Chondrocyte (in vitro differentiated cells): ENCODE measurements at regions not wholly inside any gene's neighbourhood (a gene's known extent, or its start where the extent isn't known, plus 50 kb on each side); places are given as distances from the start of the nearest gene placed in this dataset.
"Not testable (repeated sequence)": the region's sequence is repeated elsewhere in the genome, so short reads cannot be mapped to it uniquely, and the experiment has no call there.

Experiments
- DNase-seq: peaks from one replicate; pipeline ENCODE4 v3.0.0; 2021; ENCODE audit warnings: mixed read lengths, low spot score
- H3K27ac Mint-ChIP-seq: one replicate; pipeline ENCODE4 v1.8.0; 2021; ENCODE audit warnings: mild to moderate bottlenecking, moderate library complexity, mixed read lengths; ENCODE audit not compliant: unreplicated experiment
- H3K27me3 Mint-ChIP-seq: 2 replicates; pipeline ENCODE4 v1.8.0; 2021; ENCODE audit warnings: low read depth, mixed read lengths
- H3K36me3 Mint-ChIP-seq: 2 replicates; pipeline ENCODE4 v1.8.0; 2021; ENCODE audit warnings: low read depth, mixed read lengths
- H3K4me1 Mint-ChIP-seq: 2 replicates; pipeline ENCODE4 v1.8.0; 2021; ENCODE audit warnings: low read depth, mild to moderate bottlenecking, mixed read lengths
- H3K4me3 Mint-ChIP-seq: one replicate; pipeline ENCODE4 v1.8.0; 2021; ENCODE audit warnings: mild to moderate bottlenecking, moderate library complexity, mixed read lengths; ENCODE audit not compliant: unreplicated experiment
- H3K9me3 Mint-ChIP-seq: 2 replicates; pipeline ENCODE4 v1.8.0; 2021; ENCODE audit warnings: low read depth, mixed read lengths
- TF ChIP-seq, protein P1 (sequence below): fragments of 200-600 bp; sonication (generic); IDR thresholded peaks from 2 replicates; pipeline ENCODE4 v1.5.0; 2021; ENCODE audit warnings: antibody characterized with exemption, mild to moderate bottlenecking, moderate library complexity

DNA sequence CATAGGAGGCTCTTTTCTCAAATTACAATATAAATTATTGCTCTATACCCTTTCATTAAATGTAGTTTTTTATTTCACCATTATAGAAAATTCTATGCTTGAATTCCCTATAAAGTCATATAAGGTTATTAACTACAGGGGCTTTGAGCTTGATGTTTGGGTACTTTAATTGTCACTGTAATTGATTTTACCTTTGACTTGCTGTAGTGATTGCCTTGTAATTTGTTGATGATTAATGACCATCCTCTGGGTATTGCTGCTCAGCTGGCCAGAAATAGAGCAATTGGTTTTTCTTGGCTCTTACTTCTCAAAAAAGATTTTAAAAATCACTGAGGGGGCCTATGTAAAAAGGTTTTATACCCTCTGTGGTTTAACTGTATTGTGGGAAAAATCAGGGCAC lies 1186.0 kb downstream of the KHDRBS2 start:
- TF ChIP-seq, protein P1, sequence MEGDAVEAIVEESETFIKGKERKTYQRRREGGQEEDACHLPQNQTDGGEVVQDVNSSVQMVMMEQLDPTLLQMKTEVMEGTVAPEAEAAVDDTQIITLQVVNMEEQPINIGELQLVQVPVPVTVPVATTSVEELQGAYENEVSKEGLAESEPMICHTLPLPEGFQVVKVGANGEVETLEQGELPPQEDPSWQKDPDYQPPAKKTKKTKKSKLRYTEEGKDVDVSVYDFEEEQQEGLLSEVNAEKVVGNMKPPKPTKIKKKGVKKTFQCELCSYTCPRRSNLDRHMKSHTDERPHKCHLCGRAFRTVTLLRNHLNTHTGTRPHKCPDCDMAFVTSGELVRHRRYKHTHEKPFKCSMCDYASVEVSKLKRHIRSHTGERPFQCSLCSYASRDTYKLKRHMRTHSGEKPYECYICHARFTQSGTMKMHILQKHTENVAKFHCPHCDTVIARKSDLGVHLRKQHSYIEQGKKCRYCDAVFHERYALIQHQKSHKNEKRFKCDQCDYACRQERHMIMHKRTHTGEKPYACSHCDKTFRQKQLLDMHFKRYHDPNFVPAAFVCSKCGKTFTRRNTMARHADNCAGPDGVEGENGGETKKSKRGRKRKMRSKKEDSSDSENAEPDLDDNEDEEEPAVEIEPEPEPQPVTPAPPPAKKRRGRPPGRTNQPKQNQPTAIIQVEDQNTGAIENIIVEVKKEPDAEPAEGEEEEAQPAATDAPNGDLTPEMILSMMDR = no peak
- Mint-ChIP-seq H3K27me3 (no peaks in the 10 kb centered on the region), H3K4me3 (no peak overlapping the region), H3K9me3 (peaks cover 14% of the 10 kb centered on the region), H3K4me1 (no peaks in the 10 kb centered on the region), H3K36me3 (no peaks in the 10 kb centered on the region), H3K27ac (no peak overlapping the region)
- no peak for DNase-seq

DNA sequence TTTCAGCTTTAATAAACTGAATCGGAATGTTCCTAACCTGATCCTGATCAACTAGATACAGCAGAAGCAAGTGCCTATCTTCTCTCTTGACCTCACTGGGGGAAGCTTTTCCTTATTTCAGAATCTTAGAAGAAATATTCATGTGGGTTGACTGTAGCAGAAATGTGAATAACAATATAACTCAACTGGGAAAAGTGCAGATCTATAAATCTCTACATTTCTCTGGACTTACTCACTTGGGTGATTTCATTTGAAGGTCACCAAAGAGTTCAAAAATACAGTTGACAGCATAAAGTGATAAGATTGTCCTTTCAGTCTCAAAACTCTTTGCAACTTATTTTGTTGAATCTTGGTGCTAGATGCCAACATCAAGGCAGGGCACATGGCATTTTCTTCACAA lies 1186.5 kb downstream of the KHDRBS2 start:
- H3K36me3 Mint-ChIP-seq, H3K27ac Mint-ChIP-seq, H3K27me3 Mint-ChIP-seq, H3K4me3 Mint-ChIP-seq, DNase-seq, H3K4me1 Mint-ChIP-seq: not testable (repeated sequence)
- H3K9me3 Mint-ChIP-seq = peaks cover 11% of the 10 kb centered on the region

DNA sequence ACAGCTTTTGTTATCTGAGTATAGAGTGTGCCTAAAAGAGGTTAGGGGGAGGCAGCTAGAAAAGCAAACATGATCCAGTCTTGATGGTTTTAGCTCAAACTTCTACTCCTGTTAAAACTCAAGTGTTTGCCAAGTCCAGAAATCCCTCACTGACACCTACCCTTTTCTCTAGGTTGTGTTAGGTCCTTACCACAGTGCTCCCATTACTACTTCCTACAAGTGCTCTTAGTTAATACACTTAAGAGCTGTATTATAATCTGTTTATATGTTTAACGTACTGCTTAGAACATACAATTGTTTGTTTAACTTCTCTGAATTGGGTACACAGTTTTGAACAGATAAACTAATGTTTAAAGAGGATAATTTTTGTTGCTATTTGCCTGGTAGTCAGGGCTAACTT lies 1198.0 kb downstream of the KHDRBS2 start:
- peaks cover 15% of the 10 kb centered on the region for H3K9me3 Mint-ChIP-seq
- not testable (repeated sequence) for H3K36me3 Mint-ChIP-seq, H3K27me3 Mint-ChIP-seq, DNase-seq, H3K4me1 Mint-ChIP-seq, H3K4me3 Mint-ChIP-seq, H3K27ac Mint-ChIP-seq

DNA sequence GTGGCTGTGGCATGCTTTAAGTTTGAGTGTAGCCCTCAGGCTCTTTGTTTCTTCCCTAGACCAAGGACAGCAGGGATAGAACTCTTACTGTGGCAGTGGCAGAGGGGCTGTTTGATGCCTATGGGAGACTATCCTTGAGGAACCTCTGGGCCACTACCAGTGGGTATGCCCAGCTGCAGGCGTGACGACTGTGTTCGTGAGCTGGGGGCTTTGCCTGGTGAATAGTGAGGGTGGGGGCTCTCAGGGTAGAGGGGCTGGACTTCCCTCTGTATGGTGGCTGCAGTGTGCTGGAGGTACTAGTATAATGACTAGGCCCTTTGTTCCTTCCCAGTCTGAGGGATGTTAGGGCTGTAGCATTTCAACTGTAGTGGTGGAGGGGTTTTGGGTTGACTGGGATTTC lies 1242.0 kb downstream of the KHDRBS2 start:
- no peak for DNase-seq
- H3K9me3 Mint-ChIP-seq = peaks cover 24% of the 10 kb centered on the region
- H3K4me1 Mint-ChIP-seq = no peaks in the 10 kb centered on the region
- no peak overlapping the region for H3K27ac Mint-ChIP-seq
- no peaks in the 10 kb centered on the region for H3K27me3 Mint-ChIP-seq
- H3K36me3 Mint-ChIP-seq = no peaks in the 10 kb centered on the region
- TF ChIP-seq, protein P1 = no peak
- H3K4me3 Mint-ChIP-seq = no peak overlapping the region
